Endothelial cell of umbilical vein (primary cell): ENCODE measurements at regions not wholly inside any gene's neighbourhood (a gene's known extent, or its start where the extent isn't known, plus 50 kb on each side); places are given as distances from the start of the nearest gene placed in this dataset.

Experiments used
- BruUV-seq: library from RNA; stranded (reverse); fragments of 400-500 nt; replicated peaks from 2 replicates; lab custom pipeline; 2021; lab: Mats Ljungman, UMichigan
- CTCF ChIA-PET: fragments of 300-600, 350-600 bp; sonication (Branson Sonifier 250); formaldehyde crosslinking; loops from one replicate; lab custom pipeline; 2021; ENCODE audit warnings: antibody characterized with exemption, inconsistent platforms; lab: Charles Lee
- POLR2A ChIA-PET: fragments of 300-600, 350-600 bp; sonication (Branson Sonifier 250); formaldehyde crosslinking; loops from one replicate; lab custom pipeline; 2021; ENCODE audit warnings: antibody characterized with exemption, inconsistent platforms; lab: Charles Lee
- DNase-seq: peaks from one replicate; pipeline ENCODE4 v3.0.0-alpha.2; 2011; ENCODE audit warnings: low read depth, low spot score
- FAIRE-seq: peaks from 2 replicates; lab custom pipeline; 2011; peaks lifted over from hg19 to GRCh38; lab: Jason Lieb, UNC
- H2AFZ ChIP-seq: 2 replicates; pipeline ENCODE4 v1.6.0; 2012; ENCODE audit warnings: low read depth, low read length, control low read depth, inconsistent platforms
- H3K27ac ChIP-seq: 2 replicates; pipeline ENCODE4 v1.5.1; 2011; ENCODE audit warnings: low read depth, mild to moderate bottlenecking, control low read depth, low read length, moderate library complexity; ENCODE audit not compliant: insufficient read depth
- H3K27me3 ChIP-seq, 2 experiments: 2 replicates each; pipeline versions ENCODE4 v1.6.0 to v1.6.1; 2011; ENCODE audit warnings: low read length in 2 of 2, mixed read lengths in 1 of 2; ENCODE audit not compliant: control insufficient read depth in 2 of 2, insufficient read depth in 2 of 2
- H3K36me3 ChIP-seq, 2 experiments: 2 replicates in 1 of 2; 3 replicates in 1 of 2; pipeline ENCODE4 v1.5.1; 2011; ENCODE audit warnings: low read length in 2 of 2, mild to moderate bottlenecking in 1 of 2, moderate library complexity in 1 of 2; ENCODE audit not compliant: control insufficient read depth in 2 of 2, insufficient read depth in 2 of 2; ENCODE audit errors: extremely low read depth in 1 of 2
- H3K4me1 ChIP-seq: 3 replicates; pipeline ENCODE4 v1.5.1; 2011; ENCODE audit warnings: mild to moderate bottlenecking, low read length; ENCODE audit not compliant: control insufficient read depth, insufficient read depth; ENCODE audit errors: extremely low read depth
- H3K4me2 ChIP-seq: 2 replicates; pipeline ENCODE4 v1.6.1; 2011; ENCODE audit warnings: low read length, control low read depth, mixed read lengths; ENCODE audit not compliant: insufficient read depth
- H3K4me3 ChIP-seq, 3 experiments: fragments of 200-600 bp in 1 of 3; sonication (generic), shearing (Covaris generic) in 1 of 3; replicated peaks in 1 of 3; 2 replicates each; pipeline ENCODE4 v1.5.1; 2011 to 2016; ENCODE audit warnings: control low read depth in 3 of 3, low read length in 3 of 3, mild to moderate bottlenecking in 2 of 3, inconsistent platforms in 1 of 3, low read depth in 1 of 3, moderate library complexity in 1 of 3; ENCODE audit not compliant: insufficient read depth in 1 of 3
- H3K79me2 ChIP-seq: 2 replicates; pipeline ENCODE4 v1.6.0; 2012; ENCODE audit warnings: low read length, inconsistent platforms; ENCODE audit not compliant: control insufficient read depth, insufficient read depth
- H3K9ac ChIP-seq: replicated peaks from 2 replicates; pipeline ENCODE3; 2011; ENCODE audit warnings: low read length, control low read depth; ENCODE audit not compliant: insufficient read depth; ENCODE audit errors: extremely low read depth
- H3K9me1 ChIP-seq: replicated peaks from 3 replicates; pipeline ENCODE4 v1.6.0; 2011; ENCODE audit warnings: mild to moderate bottlenecking, low read length; ENCODE audit not compliant: control insufficient read depth, insufficient read depth; ENCODE audit errors: extremely low read depth
- H3K9me3 ChIP-seq: replicated peaks from 2 replicates; pipeline ENCODE4 v1.5.1; 2012; ENCODE audit warnings: low read length, inconsistent platforms; ENCODE audit not compliant: control insufficient read depth, insufficient read depth
- H4K20me1 ChIP-seq: replicated peaks from 2 replicates; pipeline ENCODE3; 2011; ENCODE audit warnings: mild to moderate bottlenecking, low read length; ENCODE audit not compliant: control insufficient read depth, insufficient read depth; ENCODE audit errors: extremely low read depth
- CTCF ChIP-seq, 2 donors: IDR thresholded peaks; 1 replicate in 1 of 2; 2 replicates in 1 of 2; pipeline ENCODE4 v1.5.1; 2011; ENCODE audit warnings: low read length in 2 of 2, mild to moderate bottlenecking in 2 of 2, moderate library complexity in 2 of 2, control low read depth in 1 of 2, inconsistent platforms in 1 of 2, low read depth in 1 of 2; ENCODE audit not compliant: insufficient read depth in 1 of 2; ENCODE audit errors: extremely low read depth in 1 of 2
- EZH2 ChIP-seq: IDR thresholded peaks from 2 replicates; pipeline ENCODE4 v1.6.1; 2012; ENCODE audit warnings: borderline replicate concordance, low read depth, mild to moderate bottlenecking, moderate library complexity, low read length, inconsistent platforms; ENCODE audit not compliant: severe bottlenecking
- FOS ChIP-seq: IDR thresholded peaks from 2 replicates; pipeline ENCODE4 v1.6.1; 2011; ENCODE audit warnings: mild to moderate bottlenecking, low read length, moderate library complexity, borderline replicate concordance; ENCODE audit not compliant: insufficient read depth
- GATA2 ChIP-seq: IDR thresholded peaks from 2 replicates; pipeline ENCODE4 v1.7.0; 2011; ENCODE audit warnings: low read depth, mild to moderate bottlenecking, moderate library complexity, mixed read lengths, low read length; ENCODE audit not compliant: insufficient read length, insufficient read depth
- JUN ChIP-seq: IDR thresholded peaks from 2 replicates; pipeline ENCODE4 v1.6.1; 2011; ENCODE audit warnings: borderline replicate concordance, low read depth; ENCODE audit not compliant: insufficient read length, insufficient read depth
- MAX ChIP-seq: IDR thresholded peaks from 2 replicates; pipeline ENCODE4 v1.6.1; 2011; ENCODE audit not compliant: insufficient read depth, insufficient read length
- MYC ChIP-seq: IDR thresholded peaks from one replicate; pipeline ENCODE4 v1.6.1; 2011; ENCODE audit warnings: mild to moderate bottlenecking, low read depth, low read length
- POLR2A ChIP-seq: IDR thresholded peaks from 2 replicates; pipeline ENCODE4 v1.6.1; 2012; ENCODE audit warnings: low read depth, mild to moderate bottlenecking, control low read depth, low read length
- POLR2AphosphoS5 ChIP-seq: IDR thresholded peaks from 2 replicates; pipeline ENCODE4 v1.6.1; 2012; ENCODE audit warnings: low read depth, mild to moderate bottlenecking, control low read depth, low read length, moderate library complexity; ENCODE audit not compliant: insufficient read depth
- dilution Hi-C: fragments of 300-500 bp; cut with MboI; formaldehyde crosslinking; loops from one replicate; pipeline ENCODE4 v1.15.0; 2019; ENCODE audit warnings: low sequenced_read_pairs; ENCODE audit not compliant: extremely low pct_ligation_motif_present
- intact Hi-C: fragments of 100-400 bp; cut with micrococcal nuclease; formaldehyde crosslinking; loops from one replicate; pipeline ENCODE4 v1.10.0; 2022

DNA sequence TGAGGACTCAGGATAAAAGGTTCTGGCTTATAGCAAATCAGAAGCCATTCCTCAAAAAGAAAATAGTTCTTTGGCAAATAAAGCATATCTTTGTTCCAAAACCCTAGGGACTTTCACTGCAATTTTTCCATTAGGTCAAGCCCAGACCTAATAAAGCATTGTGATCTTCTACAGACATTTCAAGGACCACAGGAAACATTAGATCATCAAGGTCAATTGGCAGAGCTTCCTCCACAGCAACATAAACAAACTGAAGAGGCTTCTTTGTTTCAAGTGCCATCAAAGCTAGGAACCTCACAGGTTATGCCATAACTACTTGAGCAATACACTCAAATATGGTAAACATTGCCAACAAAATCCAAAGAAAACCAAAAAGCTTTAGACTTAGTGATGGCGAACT, 144.9 kb downstream of the ANXA5 start:
- intact Hi-C loops, result no loop called here
- no peaks in the 10 kb centered on the region for H4K20me1 ChIP-seq
- H3K27me3 ChIP-seq, result peaks cover 0 to 2% of the 10 kb centered on the region in 2 experiments
- H3K4me1 ChIP-seq, result no peaks in the 10 kb centered on the region
- H3K9ac ChIP-seq, result no peak overlapping the region
- DNase-seq (peak; percentile 36), FAIRE-seq (no peak)
- no peak overlapping the region for H3K4me3 ChIP-seq
- H3K27ac ChIP-seq, result no peak overlapping the region
- H3K4me2 ChIP-seq, result no peak overlapping the region
- ChIA-PET POLR2A (no interaction called here), CTCF (no interaction called here)
- H3K79me2 ChIP-seq, result no peaks in the 10 kb centered on the region
- no peak overlapping the region for H2AFZ ChIP-seq
- no peaks in the 10 kb centered on the region for H3K9me1 ChIP-seq
- no peak for TF ChIP-seq MAX
- no peak for TF ChIP-seq GATA2
- TF ChIP-seq POLR2AphosphoS5, result no peak
- no peak for TF ChIP-seq EZH2
- no peak for TF ChIP-seq MYC
- TF ChIP-seq CTCF (IDR thresholded peaks at IDR 0.05; ENCODE audit: extremely low read depth in 1 of 2, insufficient read depth in 1 of 2, low read depth in 1 of 2, low read length in 2 of 2), result no peak
- H3K9me3 ChIP-seq, result no peaks in the 10 kb centered on the region
- dilution Hi-C loops, result no loop called here
- no TSS peak for BruUV-seq
- no peaks in the 10 kb centered on the region for H3K36me3 ChIP-seq

DNA sequence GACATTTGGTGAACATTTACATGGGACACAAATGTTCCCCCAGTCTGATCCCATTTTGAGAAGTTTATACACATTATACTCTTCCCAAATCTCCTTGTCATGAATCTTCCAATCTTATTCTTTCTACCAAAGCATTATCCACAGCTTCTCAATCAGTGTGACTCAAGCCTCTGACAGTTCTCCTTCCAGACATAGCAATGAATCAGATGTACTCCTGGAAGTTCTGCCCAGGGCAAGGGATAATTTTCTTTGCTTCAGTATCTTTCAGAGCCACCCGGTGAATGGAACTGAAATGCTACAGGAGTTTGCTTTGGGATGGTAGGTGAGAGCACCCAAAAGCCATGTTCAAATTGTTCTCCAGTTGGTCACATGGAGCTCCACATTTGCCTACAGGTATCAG, 145.5 kb downstream of the ANXA5 start:
- Histone ChIP-seq H3K9me1 (no peaks in the 10 kb centered on the region), H3K9ac (no peak overlapping the region), H3K4me1 (no peaks in the 10 kb centered on the region), H3K27me3 (peaks cover 0 to 2% of the 10 kb centered on the region in 2 experiments), H3K36me3 (no peaks in the 10 kb centered on the region), H4K20me1 (no peaks in the 10 kb centered on the region), H3K9me3 (no peaks in the 10 kb centered on the region), H3K79me2 (no peaks in the 10 kb centered on the region), H3K27ac (no peak overlapping the region), H2AFZ (no peak overlapping the region), H3K4me3 (no peak overlapping the region), H3K4me2 (no peak overlapping the region)
- ChIA-PET CTCF (no interaction called here), POLR2A (no interaction called here)
- no peak for DNase-seq
- BruUV-seq, result no TSS peak
- TF ChIP-seq POLR2A, result no peak
- no peak for TF ChIP-seq JUN
- no peak for TF ChIP-seq POLR2AphosphoS5
- TF ChIP-seq GATA2, result no peak
- no peak for TF ChIP-seq MAX
- TF ChIP-seq MYC, result no peak
- TF ChIP-seq CTCF (IDR thresholded peaks at IDR 0.05; ENCODE audit: extremely low read depth in 1 of 2, insufficient read depth in 1 of 2, low read depth in 1 of 2, low read length in 2 of 2), result no peak
- no peak for TF ChIP-seq FOS
- TF ChIP-seq EZH2, result no peak
- FAIRE-seq, result no peak
- intact Hi-C loops (no loop called here), dilution Hi-C loops (no loop called here)
